SU-DHL-6 (cell line): ENCODE measurements at regions not wholly inside any gene's neighbourhood (a gene's known extent, or its start where the extent isn't known, plus 50 kb on each side); places are given as distances from the start of the nearest gene placed in this dataset.

Experiments used
- H2AFZ ChIP-seq: fragments of 200-600 bp; sonication (generic); 2 replicates; pipeline ENCODE4 v1.6.1; 2014; ENCODE audit warnings: low read depth, mild to moderate bottlenecking, moderate library complexity, mixed read lengths, antibody characterized with exemption, low read length; ENCODE audit not compliant: severe bottlenecking
- H3F3A ChIP-seq: fragments of 200-600 bp; shearing (Covaris generic); 2 replicates; pipeline ENCODE4 v1.6.0; 2016; ENCODE audit warnings: antibody characterized with exemption, mild to moderate bottlenecking; ENCODE audit not compliant: insufficient read depth
- H3K27ac ChIP-seq: fragments of 200-600 bp; sonication (generic); 2 replicates; pipeline ENCODE4 v1.5.1; 2016; ENCODE audit warnings: low read depth, mild to moderate bottlenecking, low read length, moderate library complexity, mixed read lengths
- H3K27me3 ChIP-seq: fragments of 200-600 bp; sonication (generic), shearing (Covaris generic); 2 replicates; pipeline ENCODE4 v1.6.0; 2014; ENCODE audit warnings: mild to moderate bottlenecking, low read length
- H3K36me3 ChIP-seq: fragments of 200-600 bp; sonication (generic); 2 replicates; pipeline ENCODE4 v1.6.1; 2014; ENCODE audit warnings: mild to moderate bottlenecking, low read length, mixed read lengths
- H3K4me2 ChIP-seq: fragments of 300-600, 200-600 bp; shearing (Covaris generic), sonication (generic); 2 replicates; pipeline ENCODE4 v1.6.0; 2014; ENCODE audit warnings: low read length, low read depth, mild to moderate bottlenecking; ENCODE audit not compliant: poor library complexity, severe bottlenecking
- H3K4me3 ChIP-seq: fragments of 200-600 bp; sonication (generic); 2 replicates; pipeline ENCODE4 v1.5.1; 2014; ENCODE audit warnings: antibody characterized with exemption, low read length, mild to moderate bottlenecking, mixed read lengths; ENCODE audit not compliant: insufficient read depth, poor library complexity, severe bottlenecking
- H3K79me2 ChIP-seq: fragments of 200-600 bp; sonication (generic); 2 replicates; pipeline ENCODE4 v1.6.1; 2014; ENCODE audit warnings: mild to moderate bottlenecking, low read length, moderate library complexity; ENCODE audit not compliant: insufficient read depth
- H3K9ac ChIP-seq: fragments of 200-600 bp; sonication (generic); 2 replicates; pipeline ENCODE4 v1.7.0; 2014; ENCODE audit warnings: mild to moderate bottlenecking, low read length
- H3K9me2 ChIP-seq: fragments of 200-600 bp; sonication (generic); replicated peaks from 2 replicates; pipeline ENCODE4 v1.6.1; 2014; ENCODE audit warnings: low read length; ENCODE audit not compliant: insufficient read depth
- H3K9me3 ChIP-seq: fragments of 200-600 bp; sonication (generic); 2 replicates; pipeline ENCODE4 v1.6.1; 2014; ENCODE audit warnings: low read length, mixed read lengths; ENCODE audit not compliant: insufficient read depth
- H4K20me1 ChIP-seq: fragments of 200-600 bp; sonication (generic); 2 replicates; pipeline ENCODE4 v1.6.1; 2014; ENCODE audit warnings: low read depth, mild to moderate bottlenecking, antibody characterized with exemption, low read length, moderate library complexity, mixed read lengths
- EZH2phosphoT487 ChIP-seq: fragments of 200-600 bp; sonication (generic), shearing (Covaris generic); conservative IDR thresholded peaks from 2 replicates; pipeline ENCODE4 v1.6.1; 2018; ENCODE audit warnings: mild to moderate bottlenecking, antibody characterized with exemption, low read length, moderate library complexity, mixed read lengths
- TF ChIP-seq, protein P1 (sequence below): fragments of 200-600 bp; sonication (generic); IDR thresholded peaks from one replicate; pipeline ENCODE4 v1.5.1; 2017; ENCODE audit warnings: antibody characterized with exemption, mild to moderate bottlenecking, low read length, moderate library complexity; ENCODE audit not compliant: insufficient read depth, poor library complexity, severe bottlenecking

DNA sequence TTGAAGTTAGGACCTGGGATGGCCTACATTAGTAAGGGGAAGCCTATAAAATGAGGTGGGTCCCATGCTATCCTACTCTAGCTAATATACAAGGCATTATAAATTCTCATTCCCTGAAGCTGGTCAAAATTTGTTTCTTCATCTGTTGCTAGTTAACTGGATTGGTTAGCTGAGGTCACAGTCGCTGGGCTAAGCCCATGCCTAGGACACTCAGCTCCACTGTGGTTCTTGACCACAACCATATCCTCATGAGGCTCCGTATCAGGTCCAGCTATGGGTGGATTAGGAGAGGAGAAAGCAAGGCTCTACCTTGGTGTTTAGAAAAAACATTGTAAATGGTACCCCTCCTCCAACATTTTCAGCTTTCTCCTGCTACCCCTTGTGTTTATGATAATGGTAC, 52.8 kb upstream of the RAI14 start:
- H3K4me3 ChIP-seq: no peak overlapping the region
- no peak overlapping the region for H3K4me2 ChIP-seq
- no peak overlapping the region for H3K9ac ChIP-seq
- no peaks in the 10 kb centered on the region for H3F3A ChIP-seq
- H3K27ac ChIP-seq: no peak overlapping the region
- H3K9me2 ChIP-seq: no peaks in the 10 kb centered on the region
- no peaks in the 10 kb centered on the region for H3K36me3 ChIP-seq
- no peaks in the 10 kb centered on the region for H3K79me2 ChIP-seq
- H3K27me3 ChIP-seq: 0 out of 2 replicates have a peak, but pooled peaks cover 3% of the 10 kb centered on the region
- no peak for TF ChIP-seq EZH2phosphoT487
- no peak overlapping the region for H2AFZ ChIP-seq
- H3K9me3 ChIP-seq: no peaks in the 10 kb centered on the region
- H4K20me1 ChIP-seq: no peaks in the 10 kb centered on the region

- Histone ChIP-seq H3K9ac (no peak overlapping the region), H3F3A (no peaks in the 10 kb centered on the region), H3K27ac (no peak overlapping the region), H3K9me3 (no peaks in the 10 kb centered on the region), H3K79me2 (no peaks in the 10 kb centered on the region), H3K27me3 (0 out of 2 replicates have a peak, but pooled peaks cover 3% of the 10 kb centered on the region), H3K36me3 (no peaks in the 10 kb centered on the region), H3K4me2 (no peak overlapping the region), H2AFZ (no peak overlapping the region), H3K9me2 (no peaks in the 10 kb centered on the region), H3K4me3 (no peak overlapping the region), H4K20me1 (no peaks in the 10 kb centered on the region)
- TF ChIP-seq, protein P1, sequence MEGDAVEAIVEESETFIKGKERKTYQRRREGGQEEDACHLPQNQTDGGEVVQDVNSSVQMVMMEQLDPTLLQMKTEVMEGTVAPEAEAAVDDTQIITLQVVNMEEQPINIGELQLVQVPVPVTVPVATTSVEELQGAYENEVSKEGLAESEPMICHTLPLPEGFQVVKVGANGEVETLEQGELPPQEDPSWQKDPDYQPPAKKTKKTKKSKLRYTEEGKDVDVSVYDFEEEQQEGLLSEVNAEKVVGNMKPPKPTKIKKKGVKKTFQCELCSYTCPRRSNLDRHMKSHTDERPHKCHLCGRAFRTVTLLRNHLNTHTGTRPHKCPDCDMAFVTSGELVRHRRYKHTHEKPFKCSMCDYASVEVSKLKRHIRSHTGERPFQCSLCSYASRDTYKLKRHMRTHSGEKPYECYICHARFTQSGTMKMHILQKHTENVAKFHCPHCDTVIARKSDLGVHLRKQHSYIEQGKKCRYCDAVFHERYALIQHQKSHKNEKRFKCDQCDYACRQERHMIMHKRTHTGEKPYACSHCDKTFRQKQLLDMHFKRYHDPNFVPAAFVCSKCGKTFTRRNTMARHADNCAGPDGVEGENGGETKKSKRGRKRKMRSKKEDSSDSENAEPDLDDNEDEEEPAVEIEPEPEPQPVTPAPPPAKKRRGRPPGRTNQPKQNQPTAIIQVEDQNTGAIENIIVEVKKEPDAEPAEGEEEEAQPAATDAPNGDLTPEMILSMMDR: no peak
Observed at GRCh38 chr5:34604119-34604675, 51.9 kb upstream of the RAI14 start.

- no peak for TF ChIP-seq EZH2phosphoT487
- TF ChIP-seq, protein P1: no peak
- Histone ChIP-seq H3K4me2 (no peak overlapping the region), H3K27ac (no peak overlapping the region), H3K4me3 (no peak overlapping the region), H3K9me2 (no peaks in the 10 kb centered on the region), H4K20me1 (no peaks in the 10 kb centered on the region), H3K36me3 (no peaks in the 10 kb centered on the region), H3K27me3 (0 out of 2 replicates have a peak, but pooled peaks cover 3% of the 10 kb centered on the region), H3K79me2 (no peaks in the 10 kb centered on the region), H2AFZ (no peak overlapping the region), H3K9me3 (no peaks in the 10 kb centered on the region), H3F3A (no peaks in the 10 kb centered on the region), H3K9ac (no peak overlapping the region)
Observed at GRCh38 chr5:34606101-34606500, 50.0 kb upstream of the RAI14 start.
